Peyer's patch (tissue), 4 donors: ENCODE measurements at regions not wholly inside any gene's neighbourhood (a gene's known extent, or its start where the extent isn't known, plus 50 kb on each side); places are given as distances from the start of the nearest gene placed in this dataset.

ENCODE experiments used
- DNase-seq, 3 donors: peaks; one replicate each; pipeline ENCODE4 v3.0.0-alpha.2; 2017 to 2019
- H3K27ac ChIP-seq, 4 donors: fragments of 200-600 bp; sonication (generic); one replicate each; pipeline ENCODE4 v1.5.1; 2016 to 2019
- H3K27me3 ChIP-seq, 2 donors: fragments of 200-600 bp; sonication (generic); one replicate each; pipeline ENCODE4 v1.5.1; 2019
- H3K36me3 ChIP-seq, 3 donors: fragments of 200-600 bp; sonication (generic); one replicate each; pipeline ENCODE4 v1.5.1; 2016 to 2019
- H3K4me1 ChIP-seq, 4 donors: fragments of 200-600 bp; sonication (generic); one replicate each; pipeline ENCODE4 v1.5.1; 2016 to 2019
- H3K4me3 ChIP-seq, 4 donors: fragments of 200-600 bp; sonication (generic); 1 replicate in 3 of 4; 2 replicates in 1 of 4; pipeline ENCODE4 v1.5.1; 2016 to 2019; ENCODE audit warnings: mild to moderate bottlenecking in 1 of 4
- H3K9me3 ChIP-seq, 4 donors: fragments of 200-600 bp; sonication (generic); one replicate each; pipeline ENCODE4 v1.5.1; 2016 to 2019; ENCODE audit warnings: mild to moderate bottlenecking in 1 of 4
- CTCF ChIP-seq, 6 experiments: fragments of 450-650 bp in 4 of 6; fragments of 200-600 bp in 2 of 6; sonication (generic) in 1 of 6; IDR thresholded peaks; one replicate each; pipeline ENCODE4 v1.5.1; 2017 to 2019; ENCODE audit warnings: antibody characterized with exemption in 6 of 6, mild to moderate bottlenecking in 3 of 6, moderate library complexity in 1 of 6
- POLR2A ChIP-seq, 2 donors: fragments of 450-650 bp; IDR thresholded peaks; one replicate each; pipeline ENCODE4 v1.5.1; 2017; ENCODE audit warnings: antibody characterized with exemption in 2 of 2, mild to moderate bottlenecking in 2 of 2, moderate library complexity in 2 of 2

GRCh38 chr2:30310371-30310770 lies 79.0 kb downstream of the LBH start:
- no peaks in the 10 kb centered on the region for H3K27me3 ChIP-seq
- H3K4me3 ChIP-seq, result no peak overlapping the region
- DNase-seq, result no peak
- TF ChIP-seq POLR2A (IDR thresholded peaks at IDR 0.05) (no peak), CTCF (IDR thresholded peaks at IDR 0.05) (no peak)
- no peaks in the 10 kb centered on the region for H3K36me3 ChIP-seq
- H3K9me3 ChIP-seq, result peaks cover 0 to 3% (median 0%) of the 10 kb centered on the region in 4 donors
- peak overlapping the region in 1 of 4 donors; percentile 12 for H3K27ac ChIP-seq
- peaks cover 0 to 5% (median 0%) of the 10 kb centered on the region in 4 donors for H3K4me1 ChIP-seq

- TF ChIP-seq CTCF (IDR thresholded peaks at IDR 0.05) (no peak), POLR2A (IDR thresholded peaks at IDR 0.05) (no peak)
- Histone ChIP-seq H3K9me3 (peaks cover 0 to 3% (median 0%) of the 10 kb centered on the region in 4 donors), H3K27ac (peak overlapping the region in 1 of 4 donors; percentile 12), H3K27me3 (no peaks in the 10 kb centered on the region), H3K4me3 (no peak overlapping the region), H3K4me1 (peaks cover 0 to 5% (median 0%) of the 10 kb centered on the region in 4 donors), H3K36me3 (no peaks in the 10 kb centered on the region)
- DNase-seq, result peak in 2 of 3 donors; percentile 49 to 52
These were observed 79.6 kb downstream of the LBH start for GRCh38 chr2:30310955-30311354.

GRCh38 chr2:30311711-30312110 lies 80.4 kb downstream of the LBH start:
- TF ChIP-seq CTCF (IDR thresholded peaks at IDR 0.05) (no peak), POLR2A (IDR thresholded peaks at IDR 0.05) (no peak)

GRCh38 chr2:30312916-30313315 lies 81.6 kb downstream of the LBH start:
- Histone ChIP-seq H3K4me3 (no peak overlapping the region), H3K36me3 (no peaks in the 10 kb centered on the region), H3K27ac (no peak overlapping the region), H3K27me3 (no peaks in the 10 kb centered on the region), H3K4me1 (peaks cover 0 to 5% (median 0%) of the 10 kb centered on the region in 4 donors), H3K9me3 (peaks cover 0 to 3% (median 0%) of the 10 kb centered on the region in 4 donors)
- TF ChIP-seq CTCF (IDR thresholded peaks at IDR 0.05) (no peak), POLR2A (IDR thresholded peaks at IDR 0.05) (no peak)
- no peak for DNase-seq

More at GRCh38 chr2:30311711-30312110, 80.4 kb downstream of the LBH start:
- Histone ChIP-seq H3K36me3 (no peaks in the 10 kb centered on the region), H3K27ac (no peak overlapping the region), H3K27me3 (no peaks in the 10 kb centered on the region), H3K4me1 (peaks cover 0 to 5% (median 0%) of the 10 kb centered on the region in 4 donors), H3K9me3 (peaks cover 0 to 3% (median 0%) of the 10 kb centered on the region in 4 donors), H3K4me3 (no peak overlapping the region)
- DNase-seq, result no peak

- Histone ChIP-seq H3K27me3 (no peaks in the 10 kb centered on the region), H3K9me3 (peaks cover 0 to 3% (median 0%) of the 10 kb centered on the region in 4 donors), H3K4me3 (no peak overlapping the region), H3K27ac (no peak overlapping the region), H3K36me3 (no peaks in the 10 kb centered on the region), H3K4me1 (peaks cover 0 to 5% (median 0%) of the 10 kb centered on the region in 4 donors)
- no peak for TF ChIP-seq POLR2A (IDR thresholded peaks at IDR 0.05)
- TF ChIP-seq CTCF (IDR thresholded peaks at IDR 0.05), result no peak
- no peak for DNase-seq
These were observed 83.6 kb downstream of the LBH start for GRCh38 chr2:30314981-30315380.
